NCI-H460 (cell line): ENCODE measurements at regions not wholly inside any gene's neighbourhood (a gene's known extent, or its start where the extent isn't known, plus 50 kb on each side); places are given as distances from the start of the nearest gene placed in this dataset.
"Not testable (repeated sequence)": the region's sequence is repeated elsewhere in the genome, so short reads cannot be mapped to it uniquely, and the experiment has no call there.

ENCODE experiments used
- DNase-seq: peaks from one replicate; pipeline ENCODE4 v3.0.0-alpha.2; 2016; ENCODE audit warnings: low read depth; ENCODE audit errors: extremely low read depth

DNA sequence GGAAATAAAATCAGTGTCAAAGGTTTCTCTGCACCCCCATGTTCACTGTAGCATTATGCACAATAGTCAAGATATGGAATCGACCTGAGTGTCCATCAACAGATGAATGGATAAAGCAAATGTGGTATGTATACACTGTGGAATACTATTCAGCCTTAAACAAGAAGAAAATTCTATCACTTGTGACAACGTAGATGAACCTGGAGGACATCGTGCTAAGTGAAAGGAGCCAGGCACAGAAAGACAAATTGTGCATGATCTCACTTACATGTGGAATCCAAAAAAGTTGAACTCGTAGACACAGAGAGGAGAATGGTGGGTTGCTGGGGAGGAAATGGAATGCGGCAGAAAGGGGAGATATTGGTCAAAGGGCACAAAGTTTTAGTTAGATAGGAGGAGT is 136.3 kb upstream of the ESR1 start:
- no peak for DNase-seq

DNA sequence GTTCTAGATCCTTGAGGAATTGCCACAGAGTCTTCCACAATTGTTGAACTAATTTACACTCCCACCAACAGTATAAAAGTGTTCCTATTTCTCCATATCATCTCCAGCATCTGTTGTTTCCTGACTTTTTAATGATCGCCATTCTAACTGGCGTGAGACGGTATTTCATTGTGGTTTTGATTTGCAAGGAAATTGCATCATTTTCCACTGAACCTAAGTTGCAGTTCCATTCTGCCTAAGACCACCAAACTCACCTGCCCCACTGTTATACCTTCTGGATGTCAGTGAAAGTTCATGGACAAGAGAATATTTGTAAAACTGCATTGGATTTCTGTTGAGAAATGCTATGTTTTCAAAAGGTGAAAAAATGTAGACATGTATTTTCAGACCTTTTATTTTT is 132.9 kb upstream of the ESR1 start:
- DNase-seq, result no peak

DNA sequence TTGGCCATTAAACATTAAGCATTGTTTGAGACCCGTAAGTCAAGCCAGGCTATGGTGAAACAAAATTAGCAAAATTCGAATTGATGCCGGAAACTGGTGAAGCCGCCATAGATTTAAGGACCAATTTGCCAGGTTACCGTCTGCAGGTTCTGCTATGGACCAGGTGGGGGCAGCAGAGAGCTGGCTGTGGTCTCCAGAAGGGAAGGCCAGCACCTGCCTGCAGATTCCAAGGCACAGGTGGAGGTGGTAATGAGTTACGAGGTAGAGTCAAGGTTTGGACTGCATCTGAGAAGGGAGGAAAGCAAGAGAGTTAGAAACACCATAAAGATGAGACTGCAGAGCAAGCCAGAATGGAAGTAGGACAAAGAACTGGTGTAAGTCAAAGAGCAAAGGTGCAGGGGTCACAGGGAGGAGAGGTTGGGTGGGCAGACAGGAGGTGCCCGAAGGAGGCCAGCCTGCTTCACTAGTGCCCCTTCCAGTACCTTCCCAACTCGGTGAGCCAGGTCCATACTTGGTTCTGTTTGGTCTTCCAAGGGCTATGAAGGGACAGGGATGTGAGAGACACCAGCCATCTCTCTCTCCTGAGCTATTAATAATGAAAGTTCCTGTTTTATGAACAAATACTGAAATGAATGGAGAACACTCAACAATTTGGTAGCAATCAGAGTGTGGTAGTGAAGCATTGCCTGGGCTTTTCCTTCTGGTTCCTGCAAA is 131.6 kb upstream of the ESR1 start:
- DNase-seq, result peak; percentile 29

DNA sequence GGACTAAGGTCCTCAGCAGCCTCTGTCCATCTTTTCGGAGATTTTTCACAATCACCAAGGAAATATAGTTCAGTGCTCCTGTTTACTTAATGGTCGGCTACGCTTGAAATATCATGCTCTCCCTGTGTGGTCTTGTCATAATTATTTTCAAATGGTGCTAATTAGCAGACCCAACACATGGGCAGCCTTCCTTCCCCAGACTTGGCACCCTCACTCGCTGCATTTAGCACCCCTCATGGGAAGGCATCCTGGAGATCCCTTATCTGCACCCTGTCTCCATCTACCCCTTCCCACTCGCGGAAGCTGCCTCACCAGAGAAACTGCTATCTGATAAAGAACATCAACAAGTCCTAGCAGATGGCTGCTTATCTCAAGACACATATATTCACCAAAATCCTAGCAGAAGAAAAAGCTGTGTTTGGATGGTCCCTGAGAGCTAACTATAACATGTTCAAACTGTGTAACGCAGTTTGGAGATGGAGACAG is 131.0 kb upstream of the ESR1 start:
- no peak for DNase-seq

DNA sequence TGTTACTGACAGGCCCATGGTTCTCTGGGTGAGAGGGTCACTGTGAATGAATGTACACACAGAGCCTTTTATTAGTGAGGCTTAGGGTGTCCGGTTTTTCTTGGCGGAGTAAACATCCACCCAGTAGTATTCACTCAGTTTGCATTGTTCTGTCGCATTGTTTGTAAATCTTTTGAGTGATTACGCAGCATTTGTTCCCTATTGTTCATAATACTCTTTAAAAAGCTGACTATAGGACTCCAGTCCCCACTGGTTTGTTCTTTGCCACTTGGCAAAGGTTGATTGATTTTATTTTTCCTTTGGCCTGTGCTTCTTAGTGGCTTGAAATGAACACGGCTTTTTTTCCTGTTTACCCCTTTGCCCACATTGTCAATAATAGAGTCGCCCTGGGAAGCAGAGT is 130.1 kb upstream of the ESR1 start:
- DNase-seq, result no peak

DNA sequence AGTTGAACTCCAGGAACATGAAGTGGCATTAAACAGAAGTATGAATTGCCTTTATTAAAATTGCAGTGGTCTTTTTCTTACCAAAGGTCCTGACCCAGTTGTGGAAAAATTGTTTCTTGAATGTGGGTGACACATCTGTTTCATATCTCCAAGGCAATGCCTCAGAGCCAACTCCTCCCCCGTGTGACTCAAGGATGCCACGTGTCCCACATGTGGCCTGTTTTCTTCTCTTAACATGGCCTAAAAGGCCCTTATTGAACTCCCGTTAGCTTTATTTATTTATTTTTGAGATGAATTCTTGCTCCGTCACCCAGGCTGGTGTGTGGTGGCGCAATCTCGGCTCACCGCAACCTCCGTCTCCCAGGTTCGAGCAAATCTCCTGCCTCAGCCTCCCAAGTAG is 128.4 kb upstream of the ESR1 start:
- DNase-seq, result no peak

DNA sequence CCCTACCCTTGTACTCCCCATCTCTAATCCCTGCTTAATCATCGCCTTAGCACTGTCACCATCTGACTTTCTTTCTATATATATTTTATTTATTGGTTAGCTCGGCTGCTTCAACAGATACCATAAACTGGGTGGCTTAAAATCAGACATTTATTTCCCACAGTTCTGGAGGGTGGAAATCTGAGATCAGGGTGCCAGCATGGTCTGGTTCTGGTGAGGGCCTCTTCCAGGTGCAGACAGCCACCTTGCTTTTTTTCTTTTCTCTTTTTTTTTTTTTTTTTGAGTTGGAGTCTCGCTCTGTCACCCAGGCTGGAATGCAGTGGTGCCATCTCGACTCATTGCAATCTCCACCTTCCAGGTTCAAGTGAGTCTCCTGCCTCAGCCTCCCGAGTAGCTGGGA is 127.5 kb upstream of the ESR1 start:
- no peak for DNase-seq

DNA sequence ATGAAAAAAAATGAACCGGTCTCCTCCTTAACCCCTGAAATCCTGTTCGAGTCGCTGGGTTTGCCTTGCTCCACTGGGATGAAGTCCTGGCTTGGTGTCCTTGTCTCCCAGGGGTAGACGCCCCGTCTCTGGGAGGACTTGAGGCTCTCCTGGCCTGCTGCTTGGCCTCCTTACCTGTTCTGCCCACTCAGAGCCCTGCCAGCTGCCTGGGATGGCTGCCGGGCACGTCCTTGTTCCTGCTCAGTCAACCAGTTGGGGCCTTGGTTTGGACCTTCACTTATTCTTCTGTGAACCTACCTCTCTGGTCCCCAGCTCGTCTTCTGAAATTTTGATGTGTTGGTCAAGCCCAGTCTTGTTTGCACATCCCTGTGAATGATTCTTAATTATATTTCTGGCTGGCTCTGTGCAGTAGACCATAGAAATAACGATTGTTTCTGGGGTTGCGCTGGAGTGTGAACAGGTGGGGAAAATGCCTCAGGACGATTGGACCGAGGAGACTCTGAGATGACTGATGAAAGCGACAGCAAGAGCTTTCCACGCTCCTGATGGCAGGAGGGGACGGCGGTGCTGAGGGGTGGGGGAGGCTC is 126.5 kb upstream of the ESR1 start:
- no peak for DNase-seq

DNA sequence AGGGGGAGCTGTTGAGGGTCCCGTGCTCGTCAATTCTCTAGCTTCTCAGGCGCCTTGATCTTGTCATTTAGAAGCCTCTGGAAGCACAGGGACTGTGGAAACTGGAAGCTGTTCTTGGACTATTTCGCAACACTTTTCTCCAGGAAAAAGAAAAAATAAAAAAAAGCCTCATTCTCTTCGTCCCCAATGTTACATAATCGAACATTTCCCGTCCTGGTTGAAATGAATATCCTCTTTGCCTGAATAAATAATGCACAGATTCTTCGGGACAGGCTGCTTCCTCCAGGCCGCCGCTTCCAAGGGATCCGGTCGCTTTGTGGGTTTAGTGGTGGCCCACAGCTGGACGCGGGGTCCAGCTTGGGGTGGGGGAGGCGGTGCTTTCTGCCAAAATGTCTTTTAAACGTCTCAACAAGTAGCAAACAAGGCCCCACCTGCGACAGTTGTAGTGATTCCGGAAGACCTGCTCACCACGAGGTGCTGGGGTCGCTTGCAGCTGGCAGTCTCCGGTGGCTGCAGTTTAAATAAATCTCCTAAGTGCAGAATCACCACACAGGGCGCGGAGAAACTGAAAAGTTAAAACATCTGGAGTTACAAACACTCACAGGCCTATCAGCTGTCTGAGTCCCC is 125.9 kb upstream of the ESR1 start:
- DNase-seq, result no peak

DNA sequence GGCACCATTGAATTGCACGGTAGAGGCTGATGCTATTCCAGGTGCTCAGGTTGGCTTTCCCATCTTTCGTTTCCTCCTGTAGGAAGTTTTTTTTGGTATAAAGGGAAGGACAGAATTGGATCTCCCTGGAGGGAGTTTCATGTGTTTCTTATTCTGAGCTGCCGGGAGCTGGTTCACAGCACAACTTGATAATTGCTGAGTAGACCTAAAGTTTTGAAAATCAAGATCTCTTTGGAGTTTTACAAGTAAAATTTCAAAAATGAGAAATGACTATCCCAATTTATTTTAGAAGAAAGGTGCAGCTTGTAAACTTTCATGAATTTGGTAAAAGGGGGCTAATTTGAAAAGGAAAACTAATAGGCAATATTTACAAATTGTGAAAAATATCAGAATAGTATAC is 125.2 kb upstream of the ESR1 start:
- no peak for DNase-seq

DNA sequence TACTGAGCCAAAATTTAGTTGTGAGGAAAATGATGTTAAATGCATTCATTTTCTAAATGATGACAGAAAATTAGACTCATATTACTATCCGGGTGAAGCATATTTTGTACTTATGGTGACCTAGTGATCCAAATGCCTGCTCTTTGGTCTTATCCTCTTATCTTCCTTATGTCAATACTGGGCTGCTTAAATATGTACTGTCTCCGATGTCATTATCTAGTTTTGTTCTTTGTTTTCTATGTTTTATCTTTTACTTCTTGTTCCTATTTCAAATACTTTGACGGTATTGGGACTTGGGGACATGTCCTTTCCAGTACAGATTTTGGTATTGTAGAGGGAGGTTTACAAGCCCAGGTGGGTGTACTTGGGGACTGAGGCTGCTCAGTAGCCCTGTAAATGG is 124.6 kb upstream of the ESR1 start:
- DNase-seq, result no peak

DNA sequence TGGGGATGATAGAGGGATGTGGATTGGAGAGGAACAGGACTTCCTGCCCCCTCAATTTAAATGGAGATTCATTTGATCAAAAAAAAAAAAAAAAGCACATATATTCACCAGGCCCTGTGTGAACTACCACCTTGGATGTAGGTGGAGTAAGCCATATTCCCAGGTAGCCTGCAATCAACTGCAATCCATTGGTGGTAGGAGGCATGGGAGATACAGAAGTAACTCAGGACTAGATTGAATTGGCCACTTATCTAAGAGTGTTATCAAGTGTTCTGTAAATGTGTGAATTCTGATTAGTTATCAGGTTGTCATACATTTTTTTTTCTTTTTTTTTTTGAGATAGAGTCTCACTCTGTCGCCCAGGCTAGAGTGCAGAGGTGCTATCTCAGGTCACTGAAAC is 124.1 kb upstream of the ESR1 start:
- DNase-seq, result no peak

DNA sequence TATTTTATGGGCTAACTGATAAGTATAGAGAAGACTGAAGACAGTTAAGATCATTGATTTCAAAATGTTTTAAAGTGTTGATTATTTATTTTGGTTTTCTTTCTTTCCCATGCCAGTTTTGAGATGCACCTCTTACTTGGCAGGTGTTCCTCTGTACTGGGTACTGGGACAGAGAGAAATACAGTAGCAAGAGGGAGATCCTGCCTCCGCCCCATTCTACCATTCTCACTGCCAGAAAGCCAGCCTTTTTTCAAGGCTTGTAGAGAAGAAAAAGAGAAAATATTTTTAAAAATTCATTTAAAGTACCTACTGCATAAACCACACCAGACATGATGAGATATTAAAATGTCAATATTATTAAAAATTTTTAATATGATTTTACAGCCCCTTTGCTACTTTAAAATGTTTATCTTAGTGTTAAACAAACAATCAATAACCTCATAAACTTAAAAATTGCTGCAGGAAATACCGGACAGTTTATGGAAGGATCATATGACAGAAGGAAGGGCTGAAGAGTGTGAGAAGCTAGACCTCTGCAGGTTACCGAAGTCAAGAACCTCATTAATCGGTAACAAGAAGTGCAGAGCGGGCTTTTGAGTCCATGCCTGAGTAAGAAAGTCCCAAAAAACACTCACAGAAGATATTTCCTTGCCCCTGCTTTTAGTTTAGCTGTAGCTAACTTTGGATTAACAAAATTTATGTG is 117.8 kb upstream of the ESR1 start:
- DNase-seq, result no peak

DNA sequence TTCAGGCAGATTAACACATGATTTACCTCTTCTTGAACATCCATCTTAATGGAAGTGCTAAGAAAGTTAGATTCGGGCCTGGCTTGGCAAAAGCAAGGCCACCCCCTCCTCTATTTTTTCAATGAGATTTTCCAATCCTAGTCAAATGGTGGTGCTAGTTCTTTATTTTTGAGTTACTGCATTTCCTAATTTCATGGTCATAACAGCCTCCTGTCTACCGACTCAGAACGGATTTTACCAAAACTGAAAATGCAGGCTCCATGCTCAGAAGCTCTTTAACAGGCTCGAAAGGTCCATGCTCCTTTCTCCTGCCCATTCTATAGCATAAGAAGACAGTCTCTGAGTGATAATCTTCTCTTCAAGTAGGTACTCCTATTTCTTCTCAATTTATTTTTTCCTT is 117.2 kb upstream of the ESR1 start:
- DNase-seq, result no peak

DNA sequence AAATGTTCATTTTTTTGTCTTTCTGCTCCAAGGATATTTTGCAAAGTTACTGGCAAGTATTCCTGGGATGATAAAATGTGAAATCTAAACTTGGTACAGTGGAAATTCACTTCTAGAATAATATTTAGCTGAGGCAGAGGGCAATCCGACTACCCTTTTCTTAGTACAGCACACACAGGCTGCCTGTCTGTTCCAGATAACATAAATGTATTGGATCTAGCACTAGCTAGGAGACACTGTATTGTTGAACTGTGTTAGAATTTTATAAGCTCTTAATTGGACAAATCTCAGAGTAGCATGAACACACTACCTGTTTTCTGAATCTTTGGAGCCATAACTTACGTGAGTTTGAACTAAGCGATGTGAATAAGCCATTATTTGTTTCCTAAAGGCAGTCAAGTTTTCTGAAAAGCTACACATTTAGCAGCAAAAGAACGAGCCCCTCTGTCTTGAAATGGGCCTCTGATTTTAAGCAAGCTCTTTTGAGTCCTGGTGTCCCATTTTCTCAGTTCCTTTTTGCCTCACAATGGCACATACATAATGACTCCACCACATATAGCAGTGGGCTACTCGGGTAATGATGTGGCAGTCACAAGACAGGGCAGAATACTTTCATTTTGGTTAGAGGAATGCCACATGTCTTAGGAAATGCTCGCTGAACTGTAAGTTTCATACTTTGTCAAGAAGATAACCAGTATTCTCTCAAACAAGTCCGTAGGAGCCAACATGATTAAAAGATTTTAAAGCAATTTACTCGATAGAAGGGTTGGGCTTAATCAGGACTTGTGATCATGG is 116.5 kb upstream of the ESR1 start:
- no peak for DNase-seq

DNA sequence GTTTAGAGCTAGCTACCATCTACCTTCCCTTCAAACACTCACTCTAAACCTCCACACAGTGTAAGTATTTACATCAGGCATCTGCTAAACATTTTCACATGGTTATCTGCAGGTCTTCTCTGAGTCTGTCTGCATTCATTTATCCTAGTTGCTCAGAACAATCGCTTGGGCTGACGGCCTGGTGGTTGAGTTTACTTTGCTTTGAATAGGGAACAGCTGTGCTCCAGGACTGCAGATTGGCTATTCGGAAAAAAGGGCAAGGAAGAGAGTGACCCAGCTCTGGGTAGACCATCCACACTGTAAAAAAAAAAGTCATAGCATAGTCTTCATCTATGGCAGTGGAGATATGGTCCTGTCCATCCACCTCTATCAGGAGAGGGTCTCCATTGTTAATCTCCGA is 115.3 kb upstream of the ESR1 start:
- no peak for DNase-seq

DNA sequence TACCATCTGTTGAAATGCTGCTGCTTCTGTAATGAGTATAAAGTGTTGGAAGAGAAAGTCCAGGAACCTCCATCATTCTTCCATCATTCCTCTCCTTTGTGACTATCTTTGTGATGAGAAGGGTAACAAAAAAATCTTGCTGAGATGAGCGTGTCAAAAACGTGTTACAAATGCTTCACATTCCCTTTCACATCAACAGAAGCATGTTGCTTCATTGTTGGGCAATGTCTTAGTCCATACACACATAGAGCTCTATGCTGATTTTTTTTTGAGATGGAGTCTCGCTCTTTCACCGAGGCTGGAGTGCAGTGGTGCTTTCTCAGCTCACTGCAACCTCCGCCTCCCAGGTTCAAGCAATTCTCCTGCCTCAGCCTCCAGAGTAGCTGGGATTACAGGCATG is 114.1 kb upstream of the ESR1 start:
- no peak for DNase-seq

DNA sequence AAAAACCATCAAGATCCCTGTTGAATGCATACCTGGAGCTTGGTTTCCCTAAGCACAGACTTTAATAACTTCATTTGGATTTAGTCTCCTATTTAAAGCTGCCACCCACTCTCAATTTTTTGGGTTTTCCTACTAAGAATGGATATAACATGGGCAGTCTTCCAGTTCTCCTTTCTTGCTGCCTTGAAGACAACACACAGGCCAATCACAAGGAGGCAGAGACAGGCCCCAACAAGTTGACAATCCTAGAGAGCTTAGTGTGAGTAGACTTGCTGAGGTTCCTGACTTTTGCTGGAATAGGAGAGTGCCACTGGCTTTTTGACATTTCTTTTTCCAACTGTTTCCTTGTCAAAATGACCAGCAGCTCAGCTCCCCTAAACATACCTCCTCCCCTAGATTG is 112.3 kb upstream of the ESR1 start:
- no peak for DNase-seq

DNA sequence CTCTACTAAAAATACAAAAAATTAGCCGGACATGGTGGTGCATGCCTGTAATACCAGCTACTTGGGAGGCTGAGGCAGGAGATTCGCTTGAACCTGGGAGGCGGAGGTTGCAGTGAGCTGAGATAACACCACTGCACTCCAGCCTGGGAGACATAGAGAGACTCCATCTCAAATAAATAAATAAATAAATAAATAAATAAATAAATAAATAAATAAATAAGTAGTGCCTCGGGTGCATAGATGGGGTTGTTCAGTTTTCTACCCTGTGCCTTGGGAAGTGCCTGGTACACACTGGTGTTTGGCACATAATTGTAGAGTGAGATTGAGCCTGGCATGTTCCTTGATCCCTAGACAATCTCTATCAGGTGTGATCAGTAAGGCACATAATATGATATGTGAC is 111.2 kb upstream of the ESR1 start:
- DNase-seq, result not testable (repeated sequence)

DNA sequence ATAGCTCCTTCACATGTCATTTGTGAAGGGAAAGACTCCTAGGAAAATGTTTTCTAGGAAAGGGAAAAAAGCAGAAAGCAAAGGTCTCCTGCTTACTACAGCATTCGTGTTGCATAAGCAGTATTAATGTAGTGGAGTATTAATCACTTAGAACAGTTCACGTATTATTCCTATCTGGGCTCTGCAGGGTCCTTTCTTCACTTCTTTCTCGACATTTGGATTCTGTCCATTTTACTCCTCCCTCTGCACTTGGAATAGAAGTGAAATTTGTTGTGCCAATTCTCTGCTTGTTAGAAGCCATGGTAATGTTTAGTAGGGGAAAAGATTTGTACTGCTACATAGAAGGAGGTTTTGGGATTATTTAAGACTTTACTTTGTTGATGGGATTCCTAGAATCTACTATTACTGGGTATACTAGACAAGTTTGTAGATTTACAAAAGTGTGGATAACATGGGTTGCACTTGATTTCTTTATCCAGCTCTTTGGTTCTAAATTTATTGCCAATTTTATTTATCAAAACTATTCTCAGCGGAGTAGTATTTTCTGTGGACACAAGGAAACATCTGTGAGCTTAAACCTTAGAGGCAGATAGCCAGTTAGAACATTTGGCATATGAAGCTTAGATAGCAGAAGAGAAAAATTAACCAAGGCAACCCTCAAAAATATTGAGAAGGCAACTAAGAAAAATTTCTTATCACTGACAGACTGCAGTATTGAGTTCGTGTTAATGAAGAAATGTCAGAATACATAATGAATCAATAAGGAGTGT is 108.4 kb upstream of the ESR1 start:
- DNase-seq, result no peak
